HCT116 (cell line): ENCODE measurements at regions not wholly inside any gene's neighbourhood (a gene's known extent, or its start where the extent isn't known, plus 50 kb on each side); places are given as distances from the start of the nearest gene placed in this dataset.

Experiments used
- CTCF ChIP-seq, 3 experiments: fragments of 200-600 bp in 1 of 3; sonication (generic) in 1 of 3; IDR thresholded peaks in 2 of 3; conservative IDR thresholded peaks in 1 of 3; 2 replicates each; pipeline ENCODE4 v1.5.1; 2012 to 2017; ENCODE audit warnings: low read depth in 2 of 3, low read length in 2 of 3, antibody characterized with exemption in 1 of 3, borderline replicate concordance in 1 of 3, control low read depth in 1 of 3, mild to moderate bottlenecking in 1 of 3, mixed read lengths in 1 of 3, mixed run types in 1 of 3, moderate library complexity in 1 of 3; ENCODE audit not compliant: insufficient read depth in 1 of 3
- EZH2phosphoT487 ChIP-seq: fragments of 200-600 bp; IDR thresholded peaks from 2 replicates; pipeline ENCODE4 v1.6.1; 2018; ENCODE audit warnings: antibody characterized with exemption, borderline replicate concordance
- POLR2A ChIP-seq: IDR thresholded peaks from 2 replicates; pipeline ENCODE4 v1.7.0; 2011; ENCODE audit warnings: borderline replicate concordance; ENCODE audit not compliant: insufficient read depth, insufficient read length; ENCODE audit errors: extremely low read depth
- POLR2AphosphoS5 ChIP-seq: IDR thresholded peaks from 2 replicates; pipeline ENCODE4 v1.6.1; 2011; ENCODE audit warnings: mild to moderate bottlenecking, low read depth, low read length, moderate library complexity
- RAD21 ChIP-seq: IDR thresholded peaks from 2 replicates; pipeline ENCODE4 v1.6.1; 2012; ENCODE audit warnings: low read depth, mild to moderate bottlenecking

- no peak for TF ChIP-seq CTCF (IDR thresholded peaks at IDR 0.05 in 2 of 3, conservative IDR thresholded peaks at IDR 0.05 in 1 of 3; ENCODE audit: borderline replicate concordance in 1 of 3, insufficient read depth in 1 of 3, low read depth in 2 of 3, low read length in 2 of 3)
- TF ChIP-seq POLR2AphosphoS5: no peak
- TF ChIP-seq POLR2A: no peak
- no peak for TF ChIP-seq RAD21
- no peak for TF ChIP-seq EZH2phosphoT487
Measured at GRCh38 chr16:86919078-86919477, 340.7 kb downstream of the FOXL1 start.
